HG02571 (cell line): ENCODE measurements at regions not wholly inside any gene's neighbourhood (a gene's known extent, or its start where the extent isn't known, plus 50 kb on each side); places are given as distances from the start of the nearest gene placed in this dataset.
"Not testable (repeated sequence)": the region's sequence is repeated elsewhere in the genome, so short reads cannot be mapped to it uniquely, and the experiment has no call there.

Experiments
- ATAC-seq: cut with Tn5 transposase; IDR thresholded peaks from one replicate; pipeline ENCODE4 v1.9.1; 2021; ENCODE audit warnings: mild to moderate bottlenecking, moderate library complexity; ENCODE audit not compliant: unreplicated experiment

- ATAC-seq, result no peak
Measured at GRCh38 chr5:157963761-157964160, 104.8 kb upstream of the CLINT1 start.

DNA sequence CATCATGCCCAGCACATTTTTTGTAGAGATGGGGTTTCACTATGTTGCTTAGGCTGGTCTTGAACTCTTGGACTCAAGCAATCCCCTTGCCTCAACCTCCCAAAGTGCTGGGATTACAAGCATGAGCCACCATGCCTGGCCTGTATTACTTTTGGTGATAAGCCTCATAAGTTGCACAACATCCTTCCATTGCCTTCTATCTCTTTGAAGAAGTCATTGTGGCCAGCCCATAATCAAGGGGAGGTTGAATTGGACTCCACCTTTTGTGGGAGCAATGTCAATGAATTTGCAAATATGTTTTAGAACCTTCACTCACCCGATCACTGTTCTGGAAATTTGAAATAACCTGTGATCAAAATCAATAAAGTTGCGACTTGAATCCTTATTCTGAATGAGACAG is 104.3 kb upstream of the CLINT1 start:
- ATAC-seq, result no peak

DNA sequence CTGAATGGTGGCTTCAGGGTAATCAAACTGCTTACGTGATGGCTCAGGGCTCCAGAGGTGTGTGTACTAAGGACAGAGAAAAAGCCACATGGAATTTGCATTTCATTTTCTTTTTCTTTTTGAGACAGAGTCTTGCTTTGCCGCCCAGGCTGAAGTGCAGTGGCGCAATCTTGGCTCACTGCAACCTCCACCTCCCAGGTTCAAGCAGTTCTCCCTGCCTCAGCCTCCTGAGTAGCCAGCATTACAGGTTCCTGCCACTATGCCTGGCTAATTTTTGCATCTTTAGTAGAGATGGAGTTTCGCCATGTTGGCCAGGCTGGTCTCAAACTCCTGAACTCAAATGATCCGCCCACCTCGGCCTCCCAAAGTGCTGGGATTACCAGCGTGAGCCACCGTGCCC is 103.7 kb upstream of the CLINT1 start:
- ATAC-seq, result not testable (repeated sequence)

GRCh38 chr5:157961896-157962590 is 103.1 kb upstream of the CLINT1 start:
- no peak for ATAC-seq

DNA sequence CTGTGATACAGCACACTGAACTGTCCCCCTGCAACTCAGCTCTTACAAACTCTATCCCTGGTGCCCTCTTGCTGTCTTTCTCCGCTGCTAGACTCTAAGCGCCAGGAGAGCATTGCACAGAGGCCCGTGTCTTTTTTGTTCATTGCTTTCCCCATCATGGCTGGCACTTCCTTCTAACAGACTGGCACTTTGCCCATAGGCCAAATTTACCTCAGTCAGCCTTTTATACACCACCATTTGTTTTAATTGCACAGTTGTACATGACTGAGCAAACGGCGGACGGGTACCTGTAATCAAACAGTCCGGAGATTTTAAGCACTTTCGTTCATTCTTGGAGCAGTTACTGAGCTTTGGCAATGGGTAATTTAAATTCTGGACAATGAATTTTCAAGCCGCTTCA is 102.2 kb upstream of the CLINT1 start:
- no peak for ATAC-seq

GRCh38 chr5:157959370-157959769 is 100.4 kb upstream of the CLINT1 start:
- ATAC-seq, result no peak

GRCh38 chr5:157956271-157956885 is 97.4 kb upstream of the CLINT1 start:
- ATAC-seq, result no peak

- no peak for ATAC-seq
Measured at GRCh38 chr5:157955541-157956172, 96.7 kb upstream of the CLINT1 start.

DNA sequence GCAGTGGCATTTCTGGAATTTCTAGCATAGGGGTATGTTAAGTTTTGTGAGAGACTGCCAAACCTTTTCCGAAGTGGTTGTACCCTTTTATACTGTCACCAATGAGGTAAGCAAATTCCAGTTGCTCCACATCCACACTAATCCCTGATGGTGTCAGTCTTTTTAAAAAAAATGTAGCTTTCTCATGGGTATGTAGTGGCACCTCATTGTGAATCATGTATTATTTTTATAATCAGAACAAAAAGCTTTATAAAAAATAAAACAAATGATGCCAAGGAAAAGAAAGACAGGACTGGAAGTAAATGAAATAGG is 93.4 kb upstream of the CLINT1 start:
- no peak for ATAC-seq

DNA sequence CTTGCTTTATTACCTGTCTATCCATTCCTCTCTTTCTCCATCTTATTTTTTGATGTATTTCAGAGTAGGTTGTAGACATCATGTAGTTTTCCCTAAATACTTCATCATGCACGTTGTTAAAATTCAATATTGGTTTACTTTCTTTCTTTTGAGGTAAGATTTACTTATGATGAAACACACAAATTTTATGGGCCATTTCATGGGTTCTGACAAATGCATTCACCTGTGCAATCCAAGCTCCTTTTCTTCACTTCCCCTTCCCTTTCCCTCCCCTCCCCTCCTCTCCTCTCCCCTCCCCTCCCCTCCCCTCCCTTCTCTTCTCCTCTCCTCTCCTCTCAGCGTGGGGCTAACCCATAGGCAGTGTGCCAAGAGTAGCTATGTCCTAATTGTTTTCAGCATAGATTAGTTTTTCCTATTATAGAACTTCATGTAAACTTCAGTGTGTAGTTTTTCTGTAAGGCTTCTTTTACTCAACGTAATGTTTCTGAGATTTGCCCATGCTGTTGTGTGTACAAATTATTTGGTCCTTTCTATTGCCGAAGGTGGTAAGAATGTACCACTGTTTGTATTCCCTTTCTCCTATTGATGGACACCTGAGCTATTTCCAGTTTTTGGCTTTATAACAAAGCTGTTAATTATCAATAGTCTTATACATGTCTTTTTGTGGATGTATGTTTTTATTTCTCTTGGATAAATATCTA is 92.9 kb upstream of the CLINT1 start:
- ATAC-seq, result no peak

GRCh38 chr5:157949520-157949919 is 90.6 kb upstream of the CLINT1 start:
- no peak for ATAC-seq

GRCh38 chr5:157948738-157949410 is 89.9 kb upstream of the CLINT1 start:
- ATAC-seq, result peak; percentile 69

- no peak for ATAC-seq
Measured at GRCh38 chr5:157947156-157947555, 88.2 kb upstream of the CLINT1 start.

- ATAC-seq, result not testable (repeated sequence)
Measured at GRCh38 chr5:157945822-157946221, 86.9 kb upstream of the CLINT1 start.

DNA sequence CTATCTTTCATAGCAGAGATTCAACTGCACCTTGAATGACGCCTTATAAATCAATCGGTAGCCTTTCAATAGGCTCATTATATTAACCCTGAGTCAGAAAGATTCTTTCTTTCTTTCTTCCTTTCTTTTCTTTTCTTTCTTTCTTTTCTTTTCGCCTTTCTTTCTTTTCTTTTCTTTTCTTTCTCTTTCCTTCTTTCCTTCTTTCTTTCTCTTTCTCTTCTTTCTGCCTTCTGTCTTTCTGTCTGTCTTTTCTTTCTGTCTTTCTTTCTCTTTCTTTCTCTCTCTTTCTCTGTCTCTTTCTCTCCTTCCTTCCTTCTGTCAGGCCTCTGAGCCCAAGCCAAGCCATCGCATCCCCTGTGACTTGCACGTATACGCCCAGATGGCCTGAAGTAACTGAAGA is 86.0 kb upstream of the CLINT1 start:
- no peak for ATAC-seq

- no peak for ATAC-seq
Measured at GRCh38 chr5:157944077-157944633, 85.2 kb upstream of the CLINT1 start.

GRCh38 chr5:157942595-157942994 is 83.7 kb upstream of the CLINT1 start:
- no peak for ATAC-seq

- ATAC-seq, result no peak
Measured at GRCh38 chr5:157941616-157942015, 82.7 kb upstream of the CLINT1 start.

DNA sequence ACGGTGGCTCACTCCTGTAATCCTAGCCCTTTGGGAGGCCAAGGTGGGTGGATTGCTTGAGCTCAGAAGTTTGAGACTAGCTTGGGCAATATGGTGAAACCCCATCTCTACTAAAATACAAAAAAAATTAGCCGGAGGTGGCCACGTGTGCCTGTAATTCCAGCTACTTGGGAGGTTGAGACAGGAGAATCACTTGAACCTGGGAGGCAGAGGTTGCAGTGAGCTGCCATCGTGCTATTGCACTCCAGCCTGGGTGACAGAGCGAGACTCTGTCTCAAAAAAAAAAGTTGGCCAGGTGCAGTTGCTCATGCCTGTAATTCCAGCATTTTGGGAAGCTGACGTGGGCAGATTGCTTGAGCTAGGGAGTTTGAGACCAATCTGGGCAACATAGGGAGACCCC is 79.2 kb upstream of the CLINT1 start:
- not testable (repeated sequence) for ATAC-seq

DNA sequence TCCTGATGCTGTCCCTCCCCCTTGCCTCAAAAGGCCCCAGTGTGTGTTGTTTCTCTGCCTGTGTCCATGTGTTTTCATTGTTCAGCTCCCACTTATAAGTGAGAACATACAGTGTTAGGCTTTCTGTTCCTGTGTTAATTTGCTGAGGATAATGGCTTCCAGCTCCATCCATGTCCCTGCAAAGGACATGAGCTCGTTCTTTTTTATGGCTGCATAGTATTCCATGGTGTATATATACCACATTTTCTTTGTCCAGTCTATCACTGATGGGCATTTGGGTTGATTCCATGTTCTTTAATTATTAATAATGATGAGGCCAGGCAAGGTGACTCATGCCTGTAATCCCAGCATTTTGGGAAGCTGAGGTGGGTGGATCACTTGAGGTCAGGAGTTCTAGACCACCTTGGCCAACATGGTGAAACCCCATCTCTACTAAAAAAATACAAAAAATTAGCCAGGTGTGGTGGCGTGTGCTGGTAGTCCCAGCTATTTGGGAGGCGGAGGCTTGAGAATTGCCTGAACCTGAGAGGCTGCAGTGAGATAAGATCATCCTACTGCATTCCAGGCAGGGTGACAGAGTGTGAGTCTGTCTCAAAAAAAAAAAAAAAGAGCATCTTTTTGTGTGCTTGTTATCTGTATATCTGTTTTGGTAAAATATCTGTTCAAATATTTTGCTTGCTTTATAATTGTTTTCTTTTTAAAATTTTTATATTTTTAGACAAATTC is 78.0 kb upstream of the CLINT1 start:
- not testable (repeated sequence) for ATAC-seq
